Trophoblast cell (in vitro differentiated cells and primary cell): ENCODE measurements at regions not wholly inside any gene's neighbourhood (a gene's known extent, or its start where the extent isn't known, plus 50 kb on each side); places are given as distances from the start of the nearest gene placed in this dataset.
A peak's percentile ranks its signal among the peaks of the same experiment; 100 is the strongest.

ENCODE experiments used
- DNase-seq, 2 donors: peaks; one replicate each; pipeline ENCODE4 v3.0.0-alpha.2; 2016
- H2AFZ ChIP-seq: 2 replicates; pipeline ENCODE4 v1.6.1; 2013; ENCODE audit warnings: low read length, moderate library complexity, mild to moderate bottlenecking; ENCODE audit not compliant: insufficient read depth, poor library complexity
- H2AK5ac ChIP-seq: 2 replicates; pipeline ENCODE4 v1.6.1; 2013; ENCODE audit warnings: mild to moderate bottlenecking, low read length
- H2BK120ac ChIP-seq: 2 replicates; pipeline ENCODE4 v1.6.1; 2013; ENCODE audit warnings: low read length, mild to moderate bottlenecking, moderate library complexity; ENCODE audit not compliant: insufficient read depth, poor library complexity
- H2BK12ac ChIP-seq: 2 replicates; pipeline ENCODE4 v1.6.1; 2013; ENCODE audit warnings: mild to moderate bottlenecking, low read length, moderate library complexity
- H2BK5ac ChIP-seq: 2 replicates; pipeline ENCODE4 v1.6.1; 2013; ENCODE audit warnings: low read length, low read depth, moderate library complexity, mild to moderate bottlenecking; ENCODE audit not compliant: poor library complexity
- H3K14ac ChIP-seq: 2 replicates; pipeline ENCODE4 v1.6.1; 2013; ENCODE audit warnings: mild to moderate bottlenecking, low read length
- H3K18ac ChIP-seq: 2 replicates; pipeline ENCODE4 v1.6.1; 2013; ENCODE audit warnings: mild to moderate bottlenecking, low read length
- H3K23ac ChIP-seq: 2 replicates; pipeline ENCODE4 v1.6.1; 2013; ENCODE audit warnings: low read length
- H3K27ac ChIP-seq: 2 replicates; pipeline ENCODE4 v1.5.1; 2013; ENCODE audit warnings: low read depth, mild to moderate bottlenecking, inconsistent platforms, low read length, moderate library complexity
- H3K27me3 ChIP-seq: 2 replicates; pipeline ENCODE4 v1.6.1; 2013; ENCODE audit warnings: inconsistent platforms, mild to moderate bottlenecking, low read length, moderate library complexity; ENCODE audit not compliant: insufficient read depth
- H3K36me3 ChIP-seq, 2 experiments: 1 replicate in 1 of 2; 2 replicates in 1 of 2; pipeline ENCODE4 v1.6.1; 2013; ENCODE audit warnings: low read length in 2 of 2, mild to moderate bottlenecking in 2 of 2, moderate library complexity in 1 of 2; ENCODE audit not compliant: insufficient read depth in 2 of 2, control insufficient read depth in 1 of 2
- H3K4ac ChIP-seq: 2 replicates; pipeline ENCODE4 v1.6.1; 2013; ENCODE audit warnings: low read depth, mild to moderate bottlenecking, low read length, moderate library complexity
- H3K4me1 ChIP-seq, 2 experiments: 1 replicate in 1 of 2; 2 replicates in 1 of 2; pipeline ENCODE4 v1.6.1; 2013; ENCODE audit warnings: low read length in 2 of 2, mild to moderate bottlenecking in 2 of 2, moderate library complexity in 1 of 2; ENCODE audit not compliant: insufficient read depth in 2 of 2, control insufficient read depth in 1 of 2
- H3K4me2 ChIP-seq: 2 replicates; pipeline ENCODE4 v1.6.1; 2013; ENCODE audit warnings: inconsistent platforms, mild to moderate bottlenecking, low read length, moderate library complexity
- H3K4me3 ChIP-seq: 2 replicates; pipeline ENCODE4 v1.5.1; 2013; ENCODE audit warnings: mild to moderate bottlenecking, low read depth, low read length, inconsistent platforms
- H3K79me1 ChIP-seq: one replicate; pipeline ENCODE4 v1.6.1; 2013; ENCODE audit warnings: low read length
- H3K79me2 ChIP-seq: 2 replicates; pipeline ENCODE4 v1.6.1; 2013; ENCODE audit warnings: low read length, mild to moderate bottlenecking; ENCODE audit not compliant: control insufficient read depth, insufficient read depth, poor library complexity
- H3K9ac ChIP-seq: 2 replicates; pipeline ENCODE4 v1.6.1; 2013; ENCODE audit warnings: mild to moderate bottlenecking, low read length
- H3K9me3 ChIP-seq: 2 replicates; pipeline ENCODE4 v1.6.1; 2013; ENCODE audit warnings: low read depth, mild to moderate bottlenecking, control low read depth, inconsistent platforms, low read length; ENCODE audit not compliant: insufficient read depth
- H4K12ac ChIP-seq: 2 replicates; pipeline ENCODE4 v1.6.1; 2013; ENCODE audit warnings: low read depth, mild to moderate bottlenecking, low read length, moderate library complexity
- H4K8ac ChIP-seq: 2 replicates; pipeline ENCODE4 v1.6.1; 2013; ENCODE audit warnings: low read depth, mild to moderate bottlenecking, low read length, moderate library complexity
- H4K91ac ChIP-seq: one replicate; pipeline ENCODE4 v1.6.1; 2013; ENCODE audit warnings: low read depth, mild to moderate bottlenecking, low read length, moderate library complexity
- WGBS: extraction: QIAGEN DNeasy Blood & Tissue Kit; methylation state at CpG from one replicate; pipeline ENCODE4 v1.1.7; 2013; ENCODE audit warnings: missing lambda C conversion rate; ENCODE audit not compliant: insufficient read length, insufficient coverage; ENCODE audit errors: extremely low coverage; 5-methylcytosine and 5-hydroxymethylcytosine counted together

- H3K27me3 ChIP-seq: no peaks in the 10 kb centered on the region
- no peak overlapping the region for H2BK12ac ChIP-seq
- no peaks in the 10 kb centered on the region for H3K79me1 ChIP-seq
- H4K8ac ChIP-seq: no peak overlapping the region
- H3K4me2 ChIP-seq: no peak overlapping the region
- H3K4me1 ChIP-seq: no peaks in the 10 kb centered on the region
- no peak for DNase-seq
- H3K79me2 ChIP-seq: no peaks in the 10 kb centered on the region
- H3K23ac ChIP-seq: no peak overlapping the region
- no peak overlapping the region for H2BK5ac ChIP-seq
- H3K4ac ChIP-seq: no peak overlapping the region
- H3K36me3 ChIP-seq: no peaks in the 10 kb centered on the region
- H2BK120ac ChIP-seq: no peak overlapping the region
- no peaks in the 10 kb centered on the region for H3K9me3 ChIP-seq
- WGBS: no CpG with 5 or more reads among the region's 2 CpGs
- H3K27ac ChIP-seq: no peak overlapping the region
- no peak overlapping the region for H2AFZ ChIP-seq
- no peak overlapping the region for H3K14ac ChIP-seq
- no peak overlapping the region for H3K18ac ChIP-seq
- no peak overlapping the region for H2AK5ac ChIP-seq
- no peak overlapping the region for H3K4me3 ChIP-seq
- no peak overlapping the region for H3K9ac ChIP-seq
- no peak overlapping the region for H4K12ac ChIP-seq
- no peak overlapping the region for H4K91ac ChIP-seq
Observed at GRCh38 chr1:60137406-60137805, 63.8 kb upstream of the C1orf87 start.

- Histone ChIP-seq H3K79me2 (no peaks in the 10 kb centered on the region), H3K36me3 (no peaks in the 10 kb centered on the region), H4K12ac (no peak overlapping the region), H3K4me2 (no peak overlapping the region), H4K8ac (no peak overlapping the region), H3K18ac (no peak overlapping the region), H3K27ac (no peak overlapping the region), H3K9ac (no peak overlapping the region), H2AFZ (no peak overlapping the region), H3K14ac (no peak overlapping the region), H3K4me1 (no peaks in the 10 kb centered on the region), H3K27me3 (no peaks in the 10 kb centered on the region), H2BK12ac (no peak overlapping the region), H3K9me3 (no peaks in the 10 kb centered on the region), H3K79me1 (no peaks in the 10 kb centered on the region), H3K4ac (no peak overlapping the region), H3K4me3 (no peak overlapping the region), H2BK120ac (no peak overlapping the region), H4K91ac (no peak overlapping the region), H3K23ac (no peak overlapping the region), H2BK5ac (no peak overlapping the region), H2AK5ac (no peak overlapping the region)
- DNase-seq: no peak
- WGBS: no CpG with 5 or more reads among the region's 1 CpG
Observed at GRCh38 chr1:60136395-60136794, 62.8 kb upstream of the C1orf87 start.

DNA sequence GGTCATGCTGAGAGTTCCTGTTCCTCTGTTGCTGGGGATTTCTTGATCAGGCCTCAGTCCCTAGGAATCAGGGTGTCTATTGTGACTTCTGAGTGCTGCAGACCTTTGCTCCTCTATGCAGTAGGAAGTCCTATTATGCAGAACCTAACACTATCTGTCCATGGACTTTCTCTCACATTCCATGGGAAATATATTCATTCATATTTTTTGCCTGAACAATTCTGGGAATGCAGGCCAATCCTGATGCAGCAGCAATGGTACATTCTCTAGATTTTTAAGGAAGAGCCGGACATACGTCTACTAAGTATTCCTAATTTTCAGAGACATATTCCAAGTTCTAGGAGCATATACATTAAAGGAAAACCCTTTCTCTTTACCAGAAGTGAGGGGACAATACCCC lies 61.1 kb upstream of the C1orf87 start:
- H2BK12ac ChIP-seq: no peak overlapping the region
- H3K14ac ChIP-seq: no peak overlapping the region
- no peak overlapping the region for H4K91ac ChIP-seq
- H3K36me3 ChIP-seq: no peaks in the 10 kb centered on the region
- H3K18ac ChIP-seq: no peak overlapping the region
- H3K79me2 ChIP-seq: no peaks in the 10 kb centered on the region
- WGBS: no CpG with 5 or more reads among the region's 2 CpGs
- peak in 1 of 2 donors; percentile 37 for DNase-seq
- H3K4me2 ChIP-seq: no peak overlapping the region
- no peak overlapping the region for H3K9ac ChIP-seq
- H3K9me3 ChIP-seq: no peaks in the 10 kb centered on the region
- H3K4ac ChIP-seq: no peak overlapping the region
- H3K27me3 ChIP-seq: no peaks in the 10 kb centered on the region
- H2AK5ac ChIP-seq: no peak overlapping the region
- no peak overlapping the region for H3K4me3 ChIP-seq
- no peak overlapping the region for H4K12ac ChIP-seq
- no peak overlapping the region for H3K27ac ChIP-seq
- no peaks in the 10 kb centered on the region for H3K4me1 ChIP-seq
- no peak overlapping the region for H4K8ac ChIP-seq
- no peak overlapping the region for H3K23ac ChIP-seq
- H2AFZ ChIP-seq: no peak overlapping the region
- no peak overlapping the region for H2BK120ac ChIP-seq
- no peak overlapping the region for H2BK5ac ChIP-seq
- H3K79me1 ChIP-seq: no peaks in the 10 kb centered on the region

- Histone ChIP-seq H3K4me1 (no peaks in the 10 kb centered on the region), H3K36me3 (no peaks in the 10 kb centered on the region), H3K79me2 (no peaks in the 10 kb centered on the region), H3K27ac (no peak overlapping the region), H3K4ac (no peak overlapping the region), H3K14ac (no peak overlapping the region), H3K9ac (no peak overlapping the region), H3K4me2 (no peak overlapping the region), H2BK120ac (no peak overlapping the region), H2BK5ac (no peak overlapping the region), H2BK12ac (no peak overlapping the region), H4K91ac (no peak overlapping the region), H3K23ac (no peak overlapping the region), H2AFZ (no peak overlapping the region), H3K18ac (no peak overlapping the region), H4K8ac (no peak overlapping the region), H2AK5ac (no peak overlapping the region), H3K79me1 (no peaks in the 10 kb centered on the region), H3K4me3 (no peak overlapping the region), H4K12ac (no peak overlapping the region), H3K27me3 (no peaks in the 10 kb centered on the region), H3K9me3 (no peaks in the 10 kb centered on the region)
- no peak for DNase-seq
Observed at GRCh38 chr1:60133848-60134247, 60.3 kb upstream of the C1orf87 start.
